ENCODE measurements at regions not wholly inside any gene's neighbourhood (a gene's known extent, or its start where the extent isn't known, plus 50 kb on each side); places are given as distances from the start of the nearest gene placed in this dataset.

DNA sequence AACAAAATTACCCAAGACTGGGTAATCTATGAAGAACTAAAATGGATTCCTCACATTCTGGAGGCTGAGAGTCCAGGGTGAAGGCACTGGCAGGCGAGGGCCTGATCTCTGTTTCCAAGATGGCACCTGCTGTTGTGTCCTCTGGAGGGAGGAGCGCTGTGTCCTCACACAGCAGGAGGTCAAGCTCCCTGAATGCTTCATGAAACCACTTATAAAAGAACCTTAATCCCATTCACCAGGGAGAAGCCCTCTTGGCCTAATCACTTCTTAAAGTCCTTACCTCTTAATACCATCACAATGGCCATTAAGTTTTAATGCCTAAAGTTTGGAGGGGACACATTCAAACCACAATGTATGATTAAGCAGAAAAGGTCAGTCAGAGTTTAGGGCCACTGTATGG, 172.4 kb downstream of the EMP1 start:
- TF ChIP-seq, protein P1, sequence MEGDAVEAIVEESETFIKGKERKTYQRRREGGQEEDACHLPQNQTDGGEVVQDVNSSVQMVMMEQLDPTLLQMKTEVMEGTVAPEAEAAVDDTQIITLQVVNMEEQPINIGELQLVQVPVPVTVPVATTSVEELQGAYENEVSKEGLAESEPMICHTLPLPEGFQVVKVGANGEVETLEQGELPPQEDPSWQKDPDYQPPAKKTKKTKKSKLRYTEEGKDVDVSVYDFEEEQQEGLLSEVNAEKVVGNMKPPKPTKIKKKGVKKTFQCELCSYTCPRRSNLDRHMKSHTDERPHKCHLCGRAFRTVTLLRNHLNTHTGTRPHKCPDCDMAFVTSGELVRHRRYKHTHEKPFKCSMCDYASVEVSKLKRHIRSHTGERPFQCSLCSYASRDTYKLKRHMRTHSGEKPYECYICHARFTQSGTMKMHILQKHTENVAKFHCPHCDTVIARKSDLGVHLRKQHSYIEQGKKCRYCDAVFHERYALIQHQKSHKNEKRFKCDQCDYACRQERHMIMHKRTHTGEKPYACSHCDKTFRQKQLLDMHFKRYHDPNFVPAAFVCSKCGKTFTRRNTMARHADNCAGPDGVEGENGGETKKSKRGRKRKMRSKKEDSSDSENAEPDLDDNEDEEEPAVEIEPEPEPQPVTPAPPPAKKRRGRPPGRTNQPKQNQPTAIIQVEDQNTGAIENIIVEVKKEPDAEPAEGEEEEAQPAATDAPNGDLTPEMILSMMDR (conservative IDR thresholded peaks at IDR 0.05; ENCODE audit: low read length): no peak
- TF ChIP-seq EZH2phosphoT487 (IDR thresholded peaks at IDR 0.05; ENCODE audit: borderline replicate concordance, low read depth, low read length): no peak
